ENCODE measurements at regions not wholly inside any gene's neighbourhood (a gene's known extent, or its start where the extent isn't known, plus 50 kb on each side); places are given as distances from the start of the nearest gene placed in this dataset.

GRCh38 chr1:81678779-81679178 lies 122.0 kb upstream of the ADGRL2 start:
- Histone ChIP-seq H3K27ac (ENCODE audit: low read depth in 2 of 2, low read length in 2 of 2) (no peak overlapping the region), H3K27me3 (ENCODE audit: control insufficient read depth in 2 of 2, insufficient read depth in 2 of 2, low read length in 2 of 2) (no peaks in the 10 kb centered on the region), H3K9me3 (ENCODE audit: control insufficient read depth in 2 of 2, low read length in 2 of 2) (no peaks in the 10 kb centered on the region), H3K9ac (ENCODE audit: low read depth in 1 of 2, low read length in 2 of 2) (no peak overlapping the region), H3K4me3 (ENCODE audit: low read length in 2 of 2) (no peak overlapping the region), H3K4me1 (ENCODE audit: control insufficient read depth in 2 of 2, insufficient read depth in 2 of 2, low read length in 2 of 2) (no peaks in the 10 kb centered on the region), H3K36me3 (ENCODE audit: control insufficient read depth in 2 of 2, insufficient read depth in 2 of 2, low read length in 2 of 2) (no peaks in the 10 kb centered on the region)

DNA sequence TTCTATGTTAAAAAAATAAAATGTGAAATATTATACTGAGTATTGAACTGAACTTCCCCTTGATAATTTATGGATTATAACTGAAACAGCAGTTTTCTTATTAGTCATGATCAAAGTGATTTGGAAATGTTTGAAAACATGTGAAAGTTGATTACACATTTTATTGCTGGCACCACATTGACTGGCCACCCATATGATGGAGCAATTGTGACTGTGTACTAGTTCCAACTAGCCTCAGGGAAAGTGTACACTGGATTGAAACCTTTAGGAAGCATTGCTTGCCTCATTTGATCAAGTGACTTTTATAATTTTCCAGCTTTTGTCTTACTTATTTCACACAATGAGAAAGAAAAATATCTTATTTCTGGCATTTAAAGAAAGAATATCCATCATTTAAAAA lies 128.0 kb upstream of the ADGRL2 start:
- no peaks in the 10 kb centered on the region for H3K9me3 ChIP-seq (ENCODE audit: control insufficient read depth in 2 of 2, low read length in 2 of 2)

GRCh38 chr1:81671038-81671437 lies 129.7 kb upstream of the ADGRL2 start:
- H3K27ac ChIP-seq (ENCODE audit: low read depth in 2 of 2, low read length in 2 of 2) = no peak overlapping the region
- no peaks in the 10 kb centered on the region for H3K9me3 ChIP-seq (ENCODE audit: control insufficient read depth in 2 of 2, low read length in 2 of 2)
- H3K36me3 ChIP-seq (ENCODE audit: control insufficient read depth in 2 of 2, insufficient read depth in 2 of 2, low read length in 2 of 2) = no peaks in the 10 kb centered on the region
- H3K4me3 ChIP-seq (ENCODE audit: low read length in 2 of 2) = no peak overlapping the region
- no peaks in the 10 kb centered on the region for H3K27me3 ChIP-seq (ENCODE audit: control insufficient read depth in 2 of 2, insufficient read depth in 2 of 2, low read length in 2 of 2)
- H3K9ac ChIP-seq (ENCODE audit: low read depth in 1 of 2, low read length in 2 of 2) = no peak overlapping the region
- no peaks in the 10 kb centered on the region for H3K4me1 ChIP-seq (ENCODE audit: control insufficient read depth in 2 of 2, insufficient read depth in 2 of 2, low read length in 2 of 2)

More for the DNA sequence above, 128.0 kb upstream of the ADGRL2 start:
- Histone ChIP-seq H3K36me3 (ENCODE audit: control insufficient read depth in 2 of 2, insufficient read depth in 2 of 2, low read length in 2 of 2) (no peaks in the 10 kb centered on the region), H3K4me1 (ENCODE audit: control insufficient read depth in 2 of 2, insufficient read depth in 2 of 2, low read length in 2 of 2) (no peaks in the 10 kb centered on the region), H3K27ac (ENCODE audit: low read depth in 2 of 2, low read length in 2 of 2) (no peak overlapping the region), H3K4me3 (ENCODE audit: low read length in 2 of 2) (no peak overlapping the region), H3K27me3 (ENCODE audit: control insufficient read depth in 2 of 2, insufficient read depth in 2 of 2, low read length in 2 of 2) (no peaks in the 10 kb centered on the region), H3K9ac (ENCODE audit: low read depth in 1 of 2, low read length in 2 of 2) (no peak overlapping the region)

DNA sequence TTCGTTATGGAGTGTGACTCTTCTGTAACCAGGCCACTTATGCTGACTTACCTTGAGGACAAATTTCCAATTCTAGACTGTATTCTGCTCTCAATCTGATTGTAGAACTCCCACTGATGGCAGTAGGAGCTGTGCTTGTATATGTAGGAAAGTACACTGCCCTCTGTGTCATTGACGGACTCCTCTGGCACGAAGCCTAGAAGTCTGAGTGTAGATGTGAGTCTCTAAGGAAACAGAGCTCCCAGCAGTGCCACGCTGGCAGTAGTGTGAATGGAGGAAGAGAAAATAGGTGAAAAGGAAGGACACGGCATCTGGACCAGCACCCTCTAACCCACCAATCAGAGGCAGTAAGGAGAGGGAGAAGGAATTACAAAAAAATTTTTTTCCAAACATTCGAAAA lies 130.4 kb upstream of the ADGRL2 start:
- H3K27me3 ChIP-seq (ENCODE audit: control insufficient read depth in 2 of 2, insufficient read depth in 2 of 2, low read length in 2 of 2) = no peaks in the 10 kb centered on the region
- no peaks in the 10 kb centered on the region for H3K9me3 ChIP-seq (ENCODE audit: control insufficient read depth in 2 of 2, low read length in 2 of 2)
- H3K9ac ChIP-seq (ENCODE audit: low read depth in 1 of 2, low read length in 2 of 2) = no peak overlapping the region
- H3K36me3 ChIP-seq (ENCODE audit: control insufficient read depth in 2 of 2, insufficient read depth in 2 of 2, low read length in 2 of 2) = no peaks in the 10 kb centered on the region
- H3K4me3 ChIP-seq (ENCODE audit: low read length in 2 of 2) = no peak overlapping the region
- H3K4me1 ChIP-seq (ENCODE audit: control insufficient read depth in 2 of 2, insufficient read depth in 2 of 2, low read length in 2 of 2) = no peaks in the 10 kb centered on the region
- H3K27ac ChIP-seq (ENCODE audit: low read depth in 2 of 2, low read length in 2 of 2) = no peak overlapping the region

DNA sequence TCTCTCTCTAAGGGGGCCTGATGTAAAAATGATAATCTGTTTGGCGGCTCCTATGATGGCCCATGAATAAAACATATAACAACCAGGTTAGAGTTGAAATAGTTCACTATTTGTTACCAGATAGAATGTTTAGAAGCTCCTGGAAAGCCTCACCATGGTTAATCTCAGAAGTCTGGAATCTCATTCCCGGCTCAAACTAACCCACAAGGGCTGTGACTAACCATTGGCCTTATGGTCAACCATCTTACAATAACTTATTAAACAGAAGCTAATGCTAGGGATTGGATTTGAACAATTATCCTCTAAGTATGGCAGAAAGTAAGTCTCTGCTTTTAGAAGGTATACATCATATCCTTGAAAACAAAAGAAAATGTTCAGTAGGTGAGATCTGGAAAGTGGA lies 134.1 kb upstream of the ADGRL2 start:
- Histone ChIP-seq H3K4me3 (ENCODE audit: low read length in 2 of 2) (no peak overlapping the region), H3K27me3 (ENCODE audit: control insufficient read depth in 2 of 2, insufficient read depth in 2 of 2, low read length in 2 of 2) (no peaks in the 10 kb centered on the region), H3K9ac (ENCODE audit: low read depth in 1 of 2, low read length in 2 of 2) (no peak overlapping the region), H3K27ac (ENCODE audit: low read depth in 2 of 2, low read length in 2 of 2) (no peak overlapping the region), H3K4me1 (ENCODE audit: control insufficient read depth in 2 of 2, insufficient read depth in 2 of 2, low read length in 2 of 2) (no peaks in the 10 kb centered on the region), H3K9me3 (ENCODE audit: control insufficient read depth in 2 of 2, low read length in 2 of 2) (no peaks in the 10 kb centered on the region), H3K36me3 (ENCODE audit: control insufficient read depth in 2 of 2, insufficient read depth in 2 of 2, low read length in 2 of 2) (no peaks in the 10 kb centered on the region)

DNA sequence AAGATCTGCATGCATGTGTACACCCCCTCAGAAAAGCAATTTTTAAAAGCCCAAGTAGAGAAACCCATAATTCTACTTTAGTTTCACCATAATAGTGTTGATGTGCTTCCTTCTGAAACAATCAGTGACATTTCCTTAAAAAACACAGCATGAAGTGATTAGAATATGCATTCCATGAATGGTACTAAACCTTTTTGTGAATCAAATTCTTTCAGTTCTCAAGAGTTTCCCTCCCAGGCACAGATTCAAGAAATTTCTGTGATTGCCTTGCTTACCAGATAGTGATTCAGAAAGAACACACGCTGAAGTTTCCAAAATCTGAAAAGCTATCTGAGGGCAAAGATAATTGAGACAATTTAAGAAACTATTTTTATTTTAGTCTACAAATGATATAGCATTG lies 136.4 kb upstream of the ADGRL2 start:
- Histone ChIP-seq H3K4me1 (ENCODE audit: control insufficient read depth in 2 of 2, insufficient read depth in 2 of 2, low read length in 2 of 2) (no peaks in the 10 kb centered on the region), H3K4me3 (ENCODE audit: low read length in 2 of 2) (no peak overlapping the region), H3K9me3 (ENCODE audit: control insufficient read depth in 2 of 2, low read length in 2 of 2) (no peaks in the 10 kb centered on the region), H3K27ac (ENCODE audit: low read depth in 2 of 2, low read length in 2 of 2) (no peak overlapping the region), H3K36me3 (ENCODE audit: control insufficient read depth in 2 of 2, insufficient read depth in 2 of 2, low read length in 2 of 2) (no peaks in the 10 kb centered on the region), H3K9ac (ENCODE audit: low read depth in 1 of 2, low read length in 2 of 2) (no peak overlapping the region), H3K27me3 (ENCODE audit: control insufficient read depth in 2 of 2, insufficient read depth in 2 of 2, low read length in 2 of 2) (no peaks in the 10 kb centered on the region)

DNA sequence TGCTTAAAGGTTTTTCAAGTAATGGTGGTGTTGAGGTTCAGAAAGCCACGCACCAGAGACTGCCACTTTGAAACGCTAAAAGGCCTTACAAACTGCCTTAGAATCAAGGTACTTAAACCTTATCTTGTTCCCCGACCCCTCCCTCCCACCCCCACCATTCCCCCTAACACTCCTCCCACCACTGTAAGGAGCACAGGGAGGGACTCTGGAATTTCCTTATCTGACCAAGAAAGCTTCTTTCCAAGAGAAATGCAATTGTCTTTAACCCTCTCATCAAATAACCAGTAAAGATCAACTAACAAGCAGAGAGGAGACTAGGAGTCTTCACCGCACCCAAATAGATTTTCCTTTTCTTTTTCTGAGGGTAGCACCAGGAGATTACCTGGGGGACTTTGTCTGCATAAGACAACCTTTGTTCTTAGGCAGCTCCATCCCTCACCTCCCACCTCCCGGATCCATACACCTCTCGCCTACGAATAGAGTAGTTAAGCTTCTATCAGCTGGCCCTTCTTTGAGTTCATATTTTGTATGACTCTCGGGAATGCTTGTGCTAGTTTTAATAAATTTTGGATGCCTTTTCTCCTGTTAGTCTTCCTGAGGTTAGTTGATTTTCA lies 137.7 kb upstream of the ADGRL2 start:
- Histone ChIP-seq H3K27ac (ENCODE audit: low read depth in 2 of 2, low read length in 2 of 2) (no peak overlapping the region), H3K4me1 (ENCODE audit: control insufficient read depth in 2 of 2, insufficient read depth in 2 of 2, low read length in 2 of 2) (no peaks in the 10 kb centered on the region), H3K4me3 (ENCODE audit: low read length in 2 of 2) (no peak overlapping the region), H3K9ac (ENCODE audit: low read depth in 1 of 2, low read length in 2 of 2) (no peak overlapping the region), H3K27me3 (ENCODE audit: control insufficient read depth in 2 of 2, insufficient read depth in 2 of 2, low read length in 2 of 2) (no peaks in the 10 kb centered on the region), H3K9me3 (ENCODE audit: control insufficient read depth in 2 of 2, low read length in 2 of 2) (no peaks in the 10 kb centered on the region), H3K36me3 (ENCODE audit: control insufficient read depth in 2 of 2, insufficient read depth in 2 of 2, low read length in 2 of 2) (no peaks in the 10 kb centered on the region)

GRCh38 chr1:81660286-81660685 lies 140.4 kb upstream of the ADGRL2 start:
- H3K27ac ChIP-seq (ENCODE audit: low read depth in 2 of 2, low read length in 2 of 2) = no peak overlapping the region
- H3K36me3 ChIP-seq (ENCODE audit: control insufficient read depth in 2 of 2, insufficient read depth in 2 of 2, low read length in 2 of 2) = no peaks in the 10 kb centered on the region
- H3K9me3 ChIP-seq (ENCODE audit: control insufficient read depth in 2 of 2, low read length in 2 of 2) = no peaks in the 10 kb centered on the region
- no peaks in the 10 kb centered on the region for H3K4me1 ChIP-seq (ENCODE audit: control insufficient read depth in 2 of 2, insufficient read depth in 2 of 2, low read length in 2 of 2)
- no peaks in the 10 kb centered on the region for H3K27me3 ChIP-seq (ENCODE audit: control insufficient read depth in 2 of 2, insufficient read depth in 2 of 2, low read length in 2 of 2)
- no peak overlapping the region for H3K9ac ChIP-seq (ENCODE audit: low read depth in 1 of 2, low read length in 2 of 2)
- H3K4me3 ChIP-seq (ENCODE audit: low read length in 2 of 2) = no peak overlapping the region

- no peaks in the 10 kb centered on the region for H3K4me1 ChIP-seq (ENCODE audit: control insufficient read depth in 2 of 2, insufficient read depth in 2 of 2, low read length in 2 of 2)
- H3K4me3 ChIP-seq (ENCODE audit: low read length in 2 of 2) = no peak overlapping the region
- H3K9ac ChIP-seq (ENCODE audit: low read depth in 1 of 2, low read length in 2 of 2) = no peak overlapping the region
- H3K27me3 ChIP-seq (ENCODE audit: control insufficient read depth in 2 of 2, insufficient read depth in 2 of 2, low read length in 2 of 2) = no peaks in the 10 kb centered on the region
- H3K36me3 ChIP-seq (ENCODE audit: control insufficient read depth in 2 of 2, insufficient read depth in 2 of 2, low read length in 2 of 2) = no peaks in the 10 kb centered on the region
- no peak overlapping the region for H3K27ac ChIP-seq (ENCODE audit: low read depth in 2 of 2, low read length in 2 of 2)
- no peaks in the 10 kb centered on the region for H3K9me3 ChIP-seq (ENCODE audit: control insufficient read depth in 2 of 2, low read length in 2 of 2)
These were observed 146.1 kb upstream of the ADGRL2 start for GRCh38 chr1:81654657-81655056.

DNA sequence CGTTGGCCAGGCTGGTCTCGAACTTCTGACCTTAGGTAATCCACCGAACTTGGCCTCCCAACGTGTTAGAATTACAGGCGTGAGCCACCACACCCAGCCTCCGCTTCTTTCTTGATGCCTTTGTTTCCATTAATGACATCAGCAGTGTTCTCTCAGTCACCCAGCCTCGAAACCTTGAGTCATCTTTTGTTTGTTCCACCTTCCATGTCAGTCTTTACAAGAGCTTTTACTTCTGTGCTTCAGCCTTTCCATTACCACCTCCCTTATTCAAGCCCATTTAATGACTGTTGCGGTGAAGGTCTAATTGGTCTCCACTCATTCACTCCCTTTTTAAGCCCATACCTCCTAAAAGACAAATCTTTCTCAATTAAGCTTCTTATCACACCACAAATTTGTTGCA lies 146.6 kb upstream of the ADGRL2 start:
- Histone ChIP-seq H3K9ac (ENCODE audit: low read depth in 1 of 2, low read length in 2 of 2) (no peak overlapping the region), H3K9me3 (ENCODE audit: control insufficient read depth in 2 of 2, low read length in 2 of 2) (no peaks in the 10 kb centered on the region), H3K27me3 (ENCODE audit: control insufficient read depth in 2 of 2, insufficient read depth in 2 of 2, low read length in 2 of 2) (no peaks in the 10 kb centered on the region)

GRCh38 chr1:81650776-81651175 lies 150.0 kb upstream of the ADGRL2 start:
- no peaks in the 10 kb centered on the region for H3K36me3 ChIP-seq (ENCODE audit: control insufficient read depth in 2 of 2, insufficient read depth in 2 of 2, low read length in 2 of 2)
- no peaks in the 10 kb centered on the region for H3K9me3 ChIP-seq (ENCODE audit: control insufficient read depth in 2 of 2, low read length in 2 of 2)
- no peaks in the 10 kb centered on the region for H3K27me3 ChIP-seq (ENCODE audit: control insufficient read depth in 2 of 2, insufficient read depth in 2 of 2, low read length in 2 of 2)
- H3K9ac ChIP-seq (ENCODE audit: low read depth in 1 of 2, low read length in 2 of 2) = no peak overlapping the region
- no peak overlapping the region for H3K27ac ChIP-seq (ENCODE audit: low read depth in 2 of 2, low read length in 2 of 2)
- H3K4me1 ChIP-seq (ENCODE audit: control insufficient read depth in 2 of 2, insufficient read depth in 2 of 2, low read length in 2 of 2) = no peaks in the 10 kb centered on the region
- H3K4me3 ChIP-seq (ENCODE audit: low read length in 2 of 2) = no peak overlapping the region

More for the DNA sequence above, 146.6 kb upstream of the ADGRL2 start:
- no peak overlapping the region for H3K27ac ChIP-seq (ENCODE audit: low read depth in 2 of 2, low read length in 2 of 2)
- H3K36me3 ChIP-seq (ENCODE audit: control insufficient read depth in 2 of 2, insufficient read depth in 2 of 2, low read length in 2 of 2) = no peaks in the 10 kb centered on the region
- no peak overlapping the region for H3K4me3 ChIP-seq (ENCODE audit: low read length in 2 of 2)
- H3K4me1 ChIP-seq (ENCODE audit: control insufficient read depth in 2 of 2, insufficient read depth in 2 of 2, low read length in 2 of 2) = no peaks in the 10 kb centered on the region
